Gastroesophageal sphincter (tissue), 4 donors: ENCODE measurements at regions not wholly inside any gene's neighbourhood (a gene's known extent, or its start where the extent isn't known, plus 50 kb on each side); places are given as distances from the start of the nearest gene placed in this dataset.
"Not testable (repeated sequence)": the region's sequence is repeated elsewhere in the genome, so short reads cannot be mapped to it uniquely, and the experiment has no call there.

ENCODE experiments used
- ATAC-seq: fragments of 150-250 bp; one replicate; pipeline ENCODE4 v1.9.1; 2016; ENCODE audit warnings: mild to moderate bottlenecking, moderate library complexity
- H3K27ac ChIP-seq, 4 donors: fragments of 200-600 bp; sonication (generic) in 3 of 4; 1 replicate in 3 of 4; 2 replicates in 1 of 4; pipeline ENCODE4 v1.5.1; 2016 to 2019
- H3K27me3 ChIP-seq: fragments of 200-600 bp; sonication (generic); one replicate; pipeline ENCODE4 v1.5.1; 2019
- H3K36me3 ChIP-seq, 2 donors: fragments of 200-600 bp; sonication (generic); one replicate each; pipeline ENCODE4 v1.5.1; 2019; ENCODE audit warnings: control low read depth in 1 of 2
- H3K4me1 ChIP-seq, 3 donors: fragments of 200-600 bp; sonication (generic); 1 replicate in 2 of 3; 2 replicates in 1 of 3; pipeline ENCODE4 v1.5.1; 2016 to 2019; ENCODE audit warnings: control low read depth in 2 of 3
- H3K4me3 ChIP-seq, 2 donors: fragments of 200-600 bp; sonication (generic); one replicate each; pipeline ENCODE4 v1.5.1; 2019; ENCODE audit warnings: mild to moderate bottlenecking in 1 of 2, moderate library complexity in 1 of 2
- H3K9me3 ChIP-seq, 3 donors: fragments of 200-600 bp; sonication (generic); one replicate each; pipeline ENCODE4 v1.5.1; 2017 to 2019; ENCODE audit warnings: control low read depth in 2 of 3
- EP300 ChIP-seq: sonication (generic); formaldehyde crosslinking; IDR thresholded peaks from one replicate; pipeline ENCODE4 v1.6.1; 2017; ENCODE audit warnings: antibody characterized with exemption, mild to moderate bottlenecking
- POLR2A ChIP-seq, 2 donors: fragments of 450-650 bp; IDR thresholded peaks; one replicate each; pipeline ENCODE4 v1.6.1; 2017; ENCODE audit warnings: antibody characterized with exemption in 2 of 2, mild to moderate bottlenecking in 2 of 2, moderate library complexity in 1 of 2
- POLR2AphosphoS5 ChIP-seq: sonication (generic); formaldehyde crosslinking; IDR thresholded peaks from one replicate; pipeline ENCODE4 v1.6.1; 2017; ENCODE audit warnings: antibody characterized with exemption
- WGBS, 2 donors: methylation state at CpG; one replicate each; pipeline ENCODE4 v1.1.5; 2018; ENCODE audit warnings: low coverage in 1 of 2; 5-methylcytosine and 5-hydroxymethylcytosine counted together
- TF ChIP-seq, protein P1 (sequence below), 4 experiments: fragments of 200-600 bp in 2 of 4; fragments of 450-650 bp in 2 of 4; sonication (generic) in 1 of 4; IDR thresholded peaks; one replicate each; pipeline ENCODE4 v1.5.1; 2017 to 2019; ENCODE audit warnings: antibody characterized with exemption in 4 of 4, mild to moderate bottlenecking in 2 of 4, moderate library complexity in 2 of 4

DNA sequence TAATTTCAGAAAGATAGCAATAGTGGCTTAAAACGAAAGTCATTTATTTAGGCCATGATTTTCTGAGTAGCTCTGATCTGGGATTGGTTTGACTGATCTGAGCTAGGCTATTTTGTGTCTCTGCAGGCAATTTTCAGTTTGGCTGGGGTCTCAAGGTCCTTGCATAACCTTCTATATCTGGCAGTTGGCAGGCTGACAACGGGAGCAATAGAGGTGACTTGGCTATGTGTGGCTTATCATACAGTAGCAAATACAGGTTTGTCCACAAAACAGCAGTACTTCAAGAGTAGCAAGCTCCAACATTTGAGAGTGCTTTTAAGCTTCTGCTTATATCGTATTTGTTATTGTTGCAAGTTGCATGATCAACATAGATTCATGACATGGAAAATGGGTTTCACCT, 1167.3 kb upstream of the CELF2 start:
- no peak for TF ChIP-seq EP300
- TF ChIP-seq, protein P1, sequence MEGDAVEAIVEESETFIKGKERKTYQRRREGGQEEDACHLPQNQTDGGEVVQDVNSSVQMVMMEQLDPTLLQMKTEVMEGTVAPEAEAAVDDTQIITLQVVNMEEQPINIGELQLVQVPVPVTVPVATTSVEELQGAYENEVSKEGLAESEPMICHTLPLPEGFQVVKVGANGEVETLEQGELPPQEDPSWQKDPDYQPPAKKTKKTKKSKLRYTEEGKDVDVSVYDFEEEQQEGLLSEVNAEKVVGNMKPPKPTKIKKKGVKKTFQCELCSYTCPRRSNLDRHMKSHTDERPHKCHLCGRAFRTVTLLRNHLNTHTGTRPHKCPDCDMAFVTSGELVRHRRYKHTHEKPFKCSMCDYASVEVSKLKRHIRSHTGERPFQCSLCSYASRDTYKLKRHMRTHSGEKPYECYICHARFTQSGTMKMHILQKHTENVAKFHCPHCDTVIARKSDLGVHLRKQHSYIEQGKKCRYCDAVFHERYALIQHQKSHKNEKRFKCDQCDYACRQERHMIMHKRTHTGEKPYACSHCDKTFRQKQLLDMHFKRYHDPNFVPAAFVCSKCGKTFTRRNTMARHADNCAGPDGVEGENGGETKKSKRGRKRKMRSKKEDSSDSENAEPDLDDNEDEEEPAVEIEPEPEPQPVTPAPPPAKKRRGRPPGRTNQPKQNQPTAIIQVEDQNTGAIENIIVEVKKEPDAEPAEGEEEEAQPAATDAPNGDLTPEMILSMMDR (IDR thresholded peaks at IDR 0.05), result no peak
- no peak for TF ChIP-seq POLR2AphosphoS5
- no peak for TF ChIP-seq POLR2A (IDR thresholded peaks at IDR 0.05)
- no peak for ATAC-seq
- Histone ChIP-seq H3K4me3 (no peak overlapping the region), H3K27ac (no peak overlapping the region), H3K4me1 (no peaks in the 10 kb centered on the region), H3K27me3 (no peaks in the 10 kb centered on the region), H3K36me3 (no peaks in the 10 kb centered on the region), H3K9me3 (peaks cover 0 to 10% (median 0%) of the 10 kb centered on the region in 3 donors)
- WGBS, 2 donors, result 80 to 96% methylated on average over 2 to 3 of the region's 3 CpGs

DNA sequence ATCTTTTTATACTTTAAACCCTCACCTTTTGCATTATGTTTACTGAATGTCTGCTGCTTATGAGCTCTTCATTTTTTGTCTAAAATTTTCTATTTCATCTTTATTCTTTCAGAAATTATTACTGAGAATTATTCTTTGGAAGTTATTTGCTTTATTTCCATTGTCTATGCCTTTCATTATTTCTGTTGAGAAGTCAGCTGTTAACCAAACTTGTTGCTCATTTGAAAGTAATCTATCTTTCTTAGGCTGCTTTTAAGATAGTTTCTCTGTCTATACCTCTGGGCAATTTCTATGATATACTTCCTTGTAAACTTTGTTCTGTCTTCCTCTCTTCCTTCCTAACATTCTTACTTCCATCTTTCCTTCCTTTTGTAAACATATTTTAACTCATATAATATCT, 1165.9 kb upstream of the CELF2 start:
- Histone ChIP-seq H3K36me3 (no peaks in the 10 kb centered on the region), H3K27ac (no peak overlapping the region), H3K4me3 (no peak overlapping the region), H3K9me3 (peaks cover 0 to 10% (median 0%) of the 10 kb centered on the region in 3 donors), H3K4me1 (no peaks in the 10 kb centered on the region), H3K27me3 (no peaks in the 10 kb centered on the region)
- no peak for TF ChIP-seq EP300
- no peak for TF ChIP-seq POLR2A (IDR thresholded peaks at IDR 0.05)
- TF ChIP-seq, protein P1 (IDR thresholded peaks at IDR 0.05), result no peak
- TF ChIP-seq POLR2AphosphoS5, result no peak
- ATAC-seq, result no peak

DNA sequence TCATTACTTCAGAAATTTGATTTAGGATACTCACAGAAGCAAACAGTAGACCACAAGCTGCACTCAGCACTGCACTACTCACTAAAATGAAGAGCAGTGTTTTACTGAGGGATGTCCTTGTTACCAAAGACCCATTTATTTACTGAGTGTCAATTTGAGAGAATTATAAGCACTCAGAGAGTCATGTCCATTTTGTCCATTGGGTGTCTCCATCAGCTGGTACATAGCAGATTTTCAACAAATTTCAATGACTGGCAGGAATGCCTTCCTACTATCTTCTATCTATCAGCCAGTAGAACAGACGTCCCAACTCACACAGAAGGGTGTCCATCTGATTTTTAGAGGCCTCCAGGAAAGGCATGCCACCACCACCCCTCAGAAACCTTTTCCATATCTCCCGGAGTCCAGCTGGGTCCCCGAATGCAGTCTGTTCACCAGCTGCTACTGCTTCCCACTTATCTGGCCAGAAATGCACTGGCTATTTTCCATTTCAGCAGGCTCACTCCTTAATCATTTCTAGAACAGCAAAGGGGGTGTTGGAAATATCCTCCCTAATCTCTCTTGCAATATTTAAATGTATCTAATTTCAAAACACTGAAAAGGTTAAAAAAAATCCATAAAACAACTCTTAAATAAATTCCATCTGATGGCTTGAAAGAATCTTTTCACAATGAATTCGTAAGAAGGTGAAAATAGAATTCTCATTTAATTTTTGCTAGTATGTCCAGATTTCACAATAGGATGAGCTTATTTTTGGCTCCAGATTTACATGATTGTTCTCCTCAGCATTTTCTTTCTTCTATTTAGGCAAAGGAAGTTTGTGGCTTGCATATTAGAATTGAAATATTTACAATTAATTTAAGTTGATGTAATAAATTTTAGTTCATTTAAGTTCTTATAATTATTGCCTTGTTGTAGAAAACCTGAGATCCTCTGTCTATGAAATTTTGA, 1164.0 kb upstream of the CELF2 start:
- H3K27ac ChIP-seq, result no peak overlapping the region
- H3K4me1 ChIP-seq, result no peaks in the 10 kb centered on the region
- H3K4me3 ChIP-seq, result no peak overlapping the region
- TF ChIP-seq, protein P1 (IDR thresholded peaks at IDR 0.05), result no peak
- TF ChIP-seq POLR2A (IDR thresholded peaks at IDR 0.05) (no peak), EP300 (no peak), POLR2AphosphoS5 (no peak)
- peaks cover 0 to 10% (median 0%) of the 10 kb centered on the region in 3 donors for H3K9me3 ChIP-seq
- ATAC-seq, result no peak
- WGBS, 2 donors, result 46 to 93% methylated on average over 2 to 3 of the region's 4 CpGs
- H3K27me3 ChIP-seq, result no peaks in the 10 kb centered on the region
- H3K36me3 ChIP-seq, result no peaks in the 10 kb centered on the region

DNA sequence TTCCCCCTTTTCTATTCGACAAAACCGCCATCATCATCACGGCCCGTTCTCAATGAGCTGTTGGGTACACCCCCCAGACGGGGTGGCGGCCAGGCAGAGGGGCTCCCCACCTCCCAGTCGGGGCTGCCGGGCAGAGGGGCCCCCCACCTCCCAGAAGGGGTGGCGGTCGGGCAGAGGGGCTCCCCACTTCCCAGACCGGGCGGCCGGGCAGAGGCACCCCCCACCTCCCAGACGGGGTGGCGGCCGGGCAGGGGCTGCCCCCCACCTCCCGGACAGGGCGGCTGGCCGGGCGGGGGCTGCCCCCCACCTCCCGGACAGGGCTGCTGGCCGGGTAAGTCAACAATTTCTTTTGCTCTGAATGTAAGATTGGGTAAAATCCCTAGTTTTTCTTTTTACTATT, 1162.2 kb upstream of the CELF2 start:
- H3K9me3 ChIP-seq, result peaks cover 0 to 10% (median 0%) of the 10 kb centered on the region in 3 donors
- not testable (repeated sequence) for H3K27me3 ChIP-seq, H3K27ac ChIP-seq, H3K4me1 ChIP-seq, H3K4me3 ChIP-seq, H3K36me3 ChIP-seq, ATAC-seq
- 80 to 87% methylated on average over 3 to 5 of the region's 22 CpGs for WGBS, 2 donors

DNA sequence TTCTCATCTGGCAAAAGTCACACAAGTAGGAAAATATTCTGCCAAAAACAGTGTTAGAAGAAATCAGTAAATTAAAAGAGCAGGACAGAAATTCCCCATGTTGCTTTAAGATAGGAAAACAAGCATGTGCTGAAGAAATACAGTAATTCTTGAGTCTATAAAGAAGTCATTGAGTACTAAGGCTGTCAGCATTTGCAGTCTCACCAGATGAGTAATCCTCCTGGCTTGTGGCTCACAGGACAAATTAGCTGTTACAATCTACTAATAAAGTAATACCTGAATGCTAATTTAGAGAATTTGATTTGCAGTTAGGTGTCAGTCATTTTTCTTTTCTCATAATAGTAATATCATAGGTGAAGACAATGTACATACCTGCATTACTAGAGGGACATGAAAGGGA, 1158.9 kb upstream of the CELF2 start:
- ATAC-seq, result no peak
- no peak overlapping the region for H3K4me3 ChIP-seq
- no peak overlapping the region for H3K27ac ChIP-seq
- no peaks in the 10 kb centered on the region for H3K4me1 ChIP-seq
- H3K27me3 ChIP-seq, result no peaks in the 10 kb centered on the region
- H3K9me3 ChIP-seq, result no peaks in the 10 kb centered on the region
- no peaks in the 10 kb centered on the region for H3K36me3 ChIP-seq
- TF ChIP-seq, protein P1 (IDR thresholded peaks at IDR 0.05), result no peak
